GM12864 (cell line): ENCODE measurements at regions not wholly inside any gene's neighbourhood (a gene's known extent, or its start where the extent isn't known, plus 50 kb on each side); places are given as distances from the start of the nearest gene placed in this dataset.
A peak's percentile ranks its signal among the peaks of the same experiment; 100 is the strongest.
"Not testable (repeated sequence)": the region's sequence is repeated elsewhere in the genome, so short reads cannot be mapped to it uniquely, and the experiment has no call there.

Source experiments
- DNase-seq: peaks from one replicate; pipeline ENCODE4 v3.0.0-alpha.2; 2011; ENCODE audit warnings: low read depth
- H3K4me3 ChIP-seq: 2 replicates; pipeline ENCODE4 v1.5.1; 2011; ENCODE audit warnings: mild to moderate bottlenecking, low read depth, low read length, control low read depth
- TF ChIP-seq, protein P1 (sequence below): IDR thresholded peaks from 2 replicates; pipeline ENCODE4 v1.5.1; 2011; ENCODE audit warnings: low read depth, mild to moderate bottlenecking, moderate library complexity, low read length, control low read depth, inconsistent platforms; ENCODE audit errors: missing control alignments

DNA sequence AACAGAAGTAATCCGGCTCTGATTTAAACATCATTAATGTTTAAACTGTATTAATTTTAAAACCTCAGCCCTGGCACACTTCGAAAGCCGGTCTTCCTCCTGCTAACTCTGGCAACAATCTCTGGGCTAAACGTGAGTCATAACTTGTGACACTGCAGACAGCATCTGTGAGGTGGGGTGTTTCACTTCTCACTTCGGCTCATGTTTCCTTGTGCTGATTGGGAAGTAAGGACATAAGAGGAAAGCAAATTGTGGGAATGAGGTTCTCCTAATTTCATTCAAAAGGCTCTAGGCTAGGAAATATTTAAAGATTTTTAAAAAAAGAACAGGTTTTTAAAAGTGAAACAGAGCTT, 139.9 kb upstream of the USP9X start:
- no peak for DNase-seq
- TF ChIP-seq, protein P1, sequence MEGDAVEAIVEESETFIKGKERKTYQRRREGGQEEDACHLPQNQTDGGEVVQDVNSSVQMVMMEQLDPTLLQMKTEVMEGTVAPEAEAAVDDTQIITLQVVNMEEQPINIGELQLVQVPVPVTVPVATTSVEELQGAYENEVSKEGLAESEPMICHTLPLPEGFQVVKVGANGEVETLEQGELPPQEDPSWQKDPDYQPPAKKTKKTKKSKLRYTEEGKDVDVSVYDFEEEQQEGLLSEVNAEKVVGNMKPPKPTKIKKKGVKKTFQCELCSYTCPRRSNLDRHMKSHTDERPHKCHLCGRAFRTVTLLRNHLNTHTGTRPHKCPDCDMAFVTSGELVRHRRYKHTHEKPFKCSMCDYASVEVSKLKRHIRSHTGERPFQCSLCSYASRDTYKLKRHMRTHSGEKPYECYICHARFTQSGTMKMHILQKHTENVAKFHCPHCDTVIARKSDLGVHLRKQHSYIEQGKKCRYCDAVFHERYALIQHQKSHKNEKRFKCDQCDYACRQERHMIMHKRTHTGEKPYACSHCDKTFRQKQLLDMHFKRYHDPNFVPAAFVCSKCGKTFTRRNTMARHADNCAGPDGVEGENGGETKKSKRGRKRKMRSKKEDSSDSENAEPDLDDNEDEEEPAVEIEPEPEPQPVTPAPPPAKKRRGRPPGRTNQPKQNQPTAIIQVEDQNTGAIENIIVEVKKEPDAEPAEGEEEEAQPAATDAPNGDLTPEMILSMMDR: no peak
- H3K4me3 ChIP-seq: no peak overlapping the region

DNA sequence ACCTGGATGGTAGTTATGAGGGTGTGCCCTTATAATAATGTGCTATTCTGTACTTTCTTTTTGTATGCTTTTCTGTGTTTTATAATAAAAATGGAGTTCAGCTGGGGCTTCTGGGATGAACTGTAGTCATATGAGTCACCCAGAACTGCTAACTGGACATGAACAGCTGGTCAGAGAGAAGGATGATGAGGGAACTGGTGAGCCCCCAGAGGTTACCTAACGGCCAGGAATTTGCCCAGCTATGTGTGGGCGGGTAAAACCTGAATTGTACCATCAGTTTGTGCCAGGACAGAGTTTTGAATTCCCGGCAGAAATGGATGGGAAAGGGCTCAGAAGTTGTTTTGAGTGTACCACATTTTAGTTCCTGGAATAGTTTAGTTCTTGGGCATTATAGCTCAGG, 138.0 kb upstream of the USP9X start:
- TF ChIP-seq, protein P1: no peak
- no peak for DNase-seq
- H3K4me3 ChIP-seq: no peak overlapping the region

DNA sequence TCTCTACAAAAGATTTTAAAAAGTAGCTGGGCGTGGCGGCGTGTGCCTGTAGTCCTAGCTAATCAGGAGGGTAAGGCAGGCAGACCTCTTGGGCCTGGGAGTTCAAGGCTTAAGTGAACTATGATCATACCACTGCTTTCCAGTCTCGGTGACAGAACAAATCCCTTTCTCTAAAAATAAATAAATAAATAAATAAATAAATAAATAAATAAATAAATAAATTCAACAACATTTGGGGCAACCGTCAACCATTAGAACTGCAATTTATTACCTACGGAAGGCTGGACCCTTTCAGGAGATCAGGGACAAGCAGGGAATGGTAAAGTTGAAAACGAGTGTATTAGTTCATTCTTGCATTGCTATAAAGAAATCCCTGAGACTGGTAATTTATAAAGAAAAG, 136.2 kb upstream of the USP9X start:
- no peak overlapping the region for H3K4me3 ChIP-seq
- TF ChIP-seq, protein P1: no peak
- DNase-seq: no peak

DNA sequence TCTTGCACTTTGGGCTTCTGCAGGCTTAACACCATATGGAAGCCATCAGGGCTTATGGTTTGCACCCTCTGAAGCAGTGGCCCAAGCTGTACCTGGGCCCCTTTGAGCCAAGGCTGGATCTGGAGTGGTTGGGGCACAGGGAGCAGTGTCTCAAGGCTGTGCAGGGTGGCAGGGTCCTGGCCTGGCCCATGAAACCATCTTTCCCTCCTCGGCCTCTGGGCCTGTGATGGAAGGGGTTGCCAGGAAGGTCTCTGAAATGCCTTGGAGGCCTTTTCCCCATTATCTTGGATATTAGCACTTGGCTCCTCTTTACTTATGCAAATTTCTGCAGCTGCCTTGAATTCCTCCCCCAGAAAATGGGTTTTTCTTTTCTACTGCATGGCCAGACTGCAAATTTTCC, 134.7 kb upstream of the USP9X start:
- H3K4me3 ChIP-seq: no peak overlapping the region
- TF ChIP-seq, protein P1: no peak

DNA sequence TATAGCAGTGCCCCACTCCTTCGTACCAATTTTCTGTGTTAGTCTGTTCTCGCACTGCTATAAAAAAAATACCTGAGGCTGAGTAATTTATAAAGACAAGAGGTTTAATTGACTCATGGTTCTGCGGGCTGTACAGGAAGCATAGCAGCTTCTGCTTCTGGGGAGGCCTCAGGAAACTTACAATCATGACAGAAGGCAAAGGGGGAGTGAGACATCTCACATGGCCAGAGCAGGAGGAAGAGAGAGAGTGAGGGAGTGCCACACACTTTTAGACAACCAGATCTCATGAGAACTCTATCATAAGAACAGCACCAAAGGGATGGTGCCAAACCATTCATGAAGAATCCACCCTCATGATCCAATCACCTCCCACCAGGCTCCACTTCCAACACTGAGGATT, 133.8 kb upstream of the USP9X start:
- not testable (repeated sequence) for H3K4me3 ChIP-seq, DNase-seq

More for the DNA sequence above, 134.7 kb upstream of the USP9X start:
- no peak for DNase-seq

DNA sequence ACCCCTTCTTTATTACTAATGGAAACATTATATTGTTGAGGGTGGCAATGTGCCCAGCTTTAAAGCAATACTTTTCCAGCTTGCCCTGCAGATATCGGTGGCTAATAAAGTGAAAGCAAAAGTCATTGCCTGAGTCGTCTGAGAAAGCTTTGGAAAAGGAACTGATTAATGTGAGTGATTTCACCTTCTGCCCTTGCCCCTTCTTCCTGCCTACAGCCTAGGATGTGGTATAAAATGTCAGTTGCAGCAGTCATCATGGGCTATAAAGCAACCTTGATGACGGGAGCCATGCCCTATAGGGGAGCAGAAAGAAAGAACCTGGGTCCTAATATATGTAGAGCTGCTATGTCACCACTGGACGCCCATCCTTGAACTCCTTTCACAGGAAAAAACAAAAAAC, 132.4 kb upstream of the USP9X start:
- no peak for DNase-seq
- H3K4me3 ChIP-seq: peak overlapping the region; percentile 35; the same call in 1 of the 2 replicates

DNA sequence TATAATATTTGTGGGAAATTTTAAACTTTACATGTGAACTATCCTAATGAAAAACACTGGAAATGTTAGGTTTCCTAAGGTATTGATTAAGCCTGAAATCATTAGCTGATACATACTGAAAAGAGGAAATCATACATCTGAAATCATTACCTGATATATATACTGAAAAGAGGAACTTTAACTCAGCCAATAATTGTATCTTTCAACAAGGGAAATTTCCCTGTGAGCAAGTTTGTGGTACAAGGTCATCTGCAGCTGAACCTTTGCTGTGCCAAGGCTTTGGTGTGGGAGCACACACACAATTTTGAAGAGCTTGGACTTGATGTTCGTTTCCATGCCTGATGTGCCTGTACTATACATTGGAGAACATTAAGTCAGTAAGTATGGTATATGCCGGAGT, 131.9 kb upstream of the USP9X start:
- peak; percentile 10 for DNase-seq
- TF ChIP-seq, protein P1: no peak

More for the DNA sequence above, 132.4 kb upstream of the USP9X start:
- TF ChIP-seq, protein P1: no peak

DNA sequence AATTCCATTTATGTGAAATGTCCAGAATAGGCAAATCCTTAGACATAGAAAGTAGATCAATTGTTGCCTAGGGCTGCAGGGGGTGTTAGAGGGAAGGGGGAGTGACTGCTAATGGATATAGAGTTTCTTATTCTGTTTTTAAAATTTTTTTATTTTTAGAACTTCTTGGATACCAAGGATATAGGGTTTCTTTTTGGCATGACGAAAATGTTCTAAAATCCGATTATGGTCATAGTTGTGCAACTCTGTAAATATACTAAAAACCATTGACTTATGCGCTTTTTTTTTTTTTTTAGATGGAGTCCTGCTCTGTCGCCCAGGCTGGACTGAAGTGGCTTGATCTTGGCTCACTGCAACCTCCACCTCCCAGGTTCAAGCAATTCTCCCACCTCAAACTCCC, 125.2 kb upstream of the USP9X start:
- TF ChIP-seq, protein P1: no peak

More for the DNA sequence above, 131.9 kb upstream of the USP9X start:
- H3K4me3 ChIP-seq: no peak overlapping the region; the same call in 1 of the 2 replicates

More for the DNA sequence above, 125.2 kb upstream of the USP9X start:
- DNase-seq: no peak
- H3K4me3 ChIP-seq: no peak overlapping the region
